HCT116 (cell line): ENCODE measurements at regions not wholly inside any gene's neighbourhood (a gene's known extent, or its start where the extent isn't known, plus 50 kb on each side); places are given as distances from the start of the nearest gene placed in this dataset.

Source experiments
- ATAC-seq: fragments of 200-7000 bp; cut with Tn5 transposase; 2 replicates; pipeline ENCODE4 v1.9.1; 2020; ENCODE audit warnings: mild to moderate bottlenecking, moderate library complexity
- BruUV-seq: library from RNA; stranded (reverse); fragments of 400-500 nt; replicated peaks from 2 replicates; lab custom pipeline; 2021; lab: Mats Ljungman, UMichigan
- CTCF ChIA-PET: fragments of 300-600 bp; sonication (Branson Sonifier 250); formaldehyde crosslinking; loops from one replicate; lab custom pipeline; 2021; ENCODE audit warnings: antibody characterized with exemption; lab: Charles Lee
- POLR2A ChIA-PET: fragments of 300-600, 350-600 bp; sonication (Branson Sonifier 250); formaldehyde crosslinking; loops from one replicate; lab custom pipeline; 2021; ENCODE audit warnings: antibody characterized with exemption; lab: Charles Lee
- RAD21 ChIA-PET, 2 experiments: fragments of 300-600 bp; sonication (Branson Sonifier 250); formaldehyde crosslinking; loops; one replicate each; lab custom pipeline; 2023; ENCODE audit warnings: low total read pairs in 2 of 2; ENCODE audit not compliant: uncharacterized antibody in 2 of 2, unreplicated experiment in 2 of 2, low non-redundant PET in 1 of 2; lab: Charles Lee
- DNase-seq: peaks from one replicate; pipeline ENCODE4 v3.0.0-alpha.2; 2010; ENCODE audit warnings: low read depth, low spot score
- H2AFZ ChIP-seq: fragments of 200-600 bp; shearing (Covaris generic), sonication (generic); 2 replicates; pipeline ENCODE4 v1.6.1; 2017; ENCODE audit warnings: low read depth, mixed run types, mixed read lengths, antibody characterized with exemption, low read length; ENCODE audit not compliant: poor library complexity, severe bottlenecking
- H3K27ac ChIP-seq: 2 replicates; pipeline ENCODE4 v1.5.1; 2012; ENCODE audit warnings: low read depth, low read length
- H3K27me3 ChIP-seq: fragments of 200-600 bp; sonication (generic); 2 replicates; pipeline ENCODE4 v1.6.1; 2016; ENCODE audit warnings: mixed run types, low read length, mixed read lengths; ENCODE audit not compliant: insufficient read depth
- H3K36me3 ChIP-seq, 2 experiments: fragments of 200-500 bp in 1 of 2; fragments of 200-600 bp in 1 of 2; sonication (Bioruptor generic) in 1 of 2; sonication (generic) in 1 of 2; 2 replicates each; pipeline versions ENCODE4 v1.5.1 to v1.6.1; 2014 to 2016; ENCODE audit warnings: low read length in 2 of 2, inconsistent platforms in 1 of 2, mixed read lengths in 1 of 2, mixed run types in 1 of 2; ENCODE audit not compliant: insufficient read depth in 2 of 2, control insufficient read depth in 1 of 2
- H3K4me1 ChIP-seq, 2 experiments: fragments of 200-600 bp in 1 of 2; sonication (generic) in 1 of 2; 2 replicates each; pipeline versions ENCODE4 v1.5.1 to v1.6.1; 2012 to 2017; ENCODE audit warnings: low read length in 2 of 2, inconsistent platforms in 1 of 2, mild to moderate bottlenecking in 1 of 2, mixed read lengths in 1 of 2, mixed run types in 1 of 2, moderate library complexity in 1 of 2; ENCODE audit not compliant: insufficient read depth in 2 of 2, control insufficient read depth in 1 of 2
- H3K4me2 ChIP-seq: fragments of 200-600 bp; sonication (generic); 2 replicates; pipeline ENCODE4 v1.6.1; 2017; ENCODE audit warnings: mixed run types, low read length, mixed read lengths
- H3K4me3 ChIP-seq, 2 experiments: fragments of 200-600 bp in 1 of 2; sonication (generic) in 1 of 2; replicated peaks in 1 of 2; 2 replicates each; pipeline ENCODE4 v1.5.1; 2011 to 2016; ENCODE audit warnings: low read length in 2 of 2, control low read depth in 1 of 2, low read depth in 1 of 2, mild to moderate bottlenecking in 1 of 2, mixed read lengths in 1 of 2, mixed run types in 1 of 2
- H3K79me2 ChIP-seq: fragments of 200-600 bp; sonication (generic); 2 replicates; pipeline ENCODE4 v1.6.1; 2017; ENCODE audit warnings: mild to moderate bottlenecking, mixed run types, low read length, moderate library complexity, mixed read lengths; ENCODE audit not compliant: insufficient read depth
- H3K9ac ChIP-seq: fragments of 200-600 bp; sonication (generic); 2 replicates; pipeline ENCODE4 v1.6.1; 2016; ENCODE audit warnings: low read length, mixed read lengths
- H3K9me2 ChIP-seq: fragments of 200-600 bp; sonication (generic), shearing (Covaris generic); 2 replicates; pipeline ENCODE4 v1.6.1; 2017; ENCODE audit warnings: mixed run types, mild to moderate bottlenecking, moderate library complexity; ENCODE audit not compliant: insufficient read depth
- H3K9me3 ChIP-seq, 2 experiments: fragments of 200-500 bp in 1 of 2; fragments of 200-600 bp in 1 of 2; sonication (Bioruptor generic) in 1 of 2; sonication (generic) in 1 of 2; 2 replicates each; pipeline ENCODE4 v1.6.1; 2014 to 2017; ENCODE audit warnings: low read length in 2 of 2, mixed read lengths in 2 of 2, inconsistent platforms in 1 of 2, low read depth in 1 of 2, mild to moderate bottlenecking in 1 of 2, mixed run types in 1 of 2, moderate library complexity in 1 of 2; ENCODE audit not compliant: control insufficient read depth in 1 of 2, insufficient read depth in 1 of 2
- H4K20me1 ChIP-seq: fragments of 200-600 bp; sonication (generic), shearing (Covaris generic); 2 replicates; pipeline ENCODE4 v1.6.1; 2017; ENCODE audit warnings: mixed run types, mild to moderate bottlenecking, moderate library complexity; ENCODE audit not compliant: insufficient read depth
- ATF3 ChIP-seq: IDR thresholded peaks from 2 replicates; pipeline ENCODE4 v1.6.1; 2012
- EGR1 ChIP-seq: IDR thresholded peaks from 2 replicates; pipeline ENCODE4 v1.6.1; 2012; ENCODE audit warnings: low read depth
- JUND ChIP-seq: IDR thresholded peaks from 2 replicates; pipeline ENCODE4 v1.6.1; 2012
- POLR2A ChIP-seq: IDR thresholded peaks from 2 replicates; pipeline ENCODE4 v1.7.0; 2011; ENCODE audit warnings: borderline replicate concordance; ENCODE audit not compliant: insufficient read depth, insufficient read length; ENCODE audit errors: extremely low read depth
- POLR2AphosphoS5 ChIP-seq: IDR thresholded peaks from 2 replicates; pipeline ENCODE4 v1.6.1; 2011; ENCODE audit warnings: mild to moderate bottlenecking, low read depth, low read length, moderate library complexity
- intact Hi-C: fragments of 100-400 bp; cut with micrococcal nuclease; formaldehyde crosslinking; loops from 2 replicates; pipeline ENCODE4 v1.10.0; 2022
- TF ChIP-seq, protein P1 (sequence below): IDR thresholded peaks from 2 replicates; pipeline ENCODE4 v1.6.1; 2012
- TF ChIP-seq, protein P2 (sequence below): IDR thresholded peaks from 2 replicates; pipeline ENCODE4 v1.6.1; 2012; ENCODE audit warnings: low read depth

DNA sequence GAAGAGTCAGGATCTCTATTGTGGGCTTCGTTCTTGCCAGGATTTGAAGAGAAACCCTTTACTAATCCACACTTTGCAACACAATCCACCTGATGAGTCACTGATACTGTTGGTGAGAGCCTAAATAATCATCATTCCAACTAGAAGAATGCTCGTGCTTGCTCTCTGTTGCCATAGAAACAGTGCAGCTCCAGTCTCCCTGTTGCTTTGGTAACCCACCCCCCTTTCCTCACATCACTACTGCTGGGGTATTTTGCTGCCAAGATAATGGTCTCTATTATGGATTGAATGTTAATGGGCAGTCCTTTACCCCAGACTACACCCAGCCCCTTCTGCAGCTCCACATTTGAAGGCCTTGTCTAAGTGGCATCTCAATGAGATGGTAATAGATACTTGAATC, 190.4 kb downstream of the ABCC12 start (continued):
- TF ChIP-seq ATF3 (no peak), POLR2A (no peak), EGR1 (no peak)
- TF ChIP-seq, protein P1, sequence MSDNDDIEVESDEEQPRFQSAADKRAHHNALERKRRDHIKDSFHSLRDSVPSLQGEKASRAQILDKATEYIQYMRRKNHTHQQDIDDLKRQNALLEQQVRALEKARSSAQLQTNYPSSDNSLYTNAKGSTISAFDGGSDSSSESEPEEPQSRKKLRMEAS, result no peak

DNA sequence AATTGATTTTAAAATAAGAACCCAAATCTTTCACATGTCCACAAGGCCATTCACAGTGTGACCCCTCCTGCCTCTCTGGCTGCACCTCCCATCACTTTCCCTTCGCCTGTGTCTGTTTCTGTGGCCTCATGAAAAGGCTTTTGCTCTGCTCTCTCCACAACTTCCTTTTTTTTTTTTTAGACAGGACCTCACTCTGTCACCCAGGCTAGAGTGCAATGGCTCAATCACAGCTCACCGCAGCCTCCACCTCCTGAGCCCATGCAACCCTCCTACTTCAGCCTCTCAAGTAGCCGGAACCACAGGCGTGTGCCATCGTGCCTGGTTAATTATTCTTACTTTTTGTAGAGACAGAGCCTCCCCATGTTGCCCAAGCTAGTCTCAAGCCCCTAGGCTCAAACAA, 197.1 kb downstream of the ABCC12 start:
- ChIA-PET CTCF (no interaction called here), POLR2A (no interaction called here), RAD21 (no interaction called here)
- H3K9me3 ChIP-seq, result no peaks in the 10 kb centered on the region
- DNase-seq, result no peak
- H3K9ac ChIP-seq, result no peak overlapping the region
- no peak overlapping the region for H3K27ac ChIP-seq
- H3K9me2 ChIP-seq, result no peaks in the 10 kb centered on the region
- H4K20me1 ChIP-seq, result no peaks in the 10 kb centered on the region
- H3K4me1 ChIP-seq, result no peaks in the 10 kb centered on the region
- intact Hi-C loops, result no loop called here
- no peak for ATAC-seq
- TF ChIP-seq, protein P1, result no peak
- TF ChIP-seq POLR2AphosphoS5 (no peak), JUND (no peak)
- TF ChIP-seq, protein P2, sequence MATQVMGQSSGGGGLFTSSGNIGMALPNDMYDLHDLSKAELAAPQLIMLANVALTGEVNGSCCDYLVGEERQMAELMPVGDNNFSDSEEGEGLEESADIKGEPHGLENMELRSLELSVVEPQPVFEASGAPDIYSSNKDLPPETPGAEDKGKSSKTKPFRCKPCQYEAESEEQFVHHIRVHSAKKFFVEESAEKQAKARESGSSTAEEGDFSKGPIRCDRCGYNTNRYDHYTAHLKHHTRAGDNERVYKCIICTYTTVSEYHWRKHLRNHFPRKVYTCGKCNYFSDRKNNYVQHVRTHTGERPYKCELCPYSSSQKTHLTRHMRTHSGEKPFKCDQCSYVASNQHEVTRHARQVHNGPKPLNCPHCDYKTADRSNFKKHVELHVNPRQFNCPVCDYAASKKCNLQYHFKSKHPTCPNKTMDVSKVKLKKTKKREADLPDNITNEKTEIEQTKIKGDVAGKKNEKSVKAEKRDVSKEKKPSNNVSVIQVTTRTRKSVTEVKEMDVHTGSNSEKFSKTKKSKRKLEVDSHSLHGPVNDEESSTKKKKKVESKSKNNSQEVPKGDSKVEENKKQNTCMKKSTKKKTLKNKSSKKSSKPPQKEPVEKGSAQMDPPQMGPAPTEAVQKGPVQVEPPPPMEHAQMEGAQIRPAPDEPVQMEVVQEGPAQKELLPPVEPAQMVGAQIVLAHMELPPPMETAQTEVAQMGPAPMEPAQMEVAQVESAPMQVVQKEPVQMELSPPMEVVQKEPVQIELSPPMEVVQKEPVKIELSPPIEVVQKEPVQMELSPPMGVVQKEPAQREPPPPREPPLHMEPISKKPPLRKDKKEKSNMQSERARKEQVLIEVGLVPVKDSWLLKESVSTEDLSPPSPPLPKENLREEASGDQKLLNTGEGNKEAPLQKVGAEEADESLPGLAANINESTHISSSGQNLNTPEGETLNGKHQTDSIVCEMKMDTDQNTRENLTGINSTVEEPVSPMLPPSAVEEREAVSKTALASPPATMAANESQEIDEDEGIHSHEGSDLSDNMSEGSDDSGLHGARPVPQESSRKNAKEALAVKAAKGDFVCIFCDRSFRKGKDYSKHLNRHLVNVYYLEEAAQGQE, result no peak
- TF ChIP-seq, all 23 proteins: peak for 0
- no peak overlapping the region for H3K4me2 ChIP-seq
- no peaks in the 10 kb centered on the region for H3K79me2 ChIP-seq
- no TSS peak for BruUV-seq
- no peak overlapping the region for H3K4me3 ChIP-seq
- no peaks in the 10 kb centered on the region for H3K36me3 ChIP-seq
- no peak overlapping the region for H2AFZ ChIP-seq
- H3K27me3 ChIP-seq, result peaks cover 34% of the 10 kb centered on the region
